Hematopoietic multipotent progenitor cell treated with erythropoietin and hydrocortisone succinate and interleukin-3 and kit ligand, for 4 days (in vitro differentiated cells): ENCODE measurements at regions not wholly inside any gene's neighbourhood (a gene's known extent, or its start where the extent isn't known, plus 50 kb on each side); places are given as distances from the start of the nearest gene placed in this dataset.

Experiments
- DNase-seq: peaks from one replicate; pipeline ENCODE4 v3.0.0-alpha.2; 2015

DNA sequence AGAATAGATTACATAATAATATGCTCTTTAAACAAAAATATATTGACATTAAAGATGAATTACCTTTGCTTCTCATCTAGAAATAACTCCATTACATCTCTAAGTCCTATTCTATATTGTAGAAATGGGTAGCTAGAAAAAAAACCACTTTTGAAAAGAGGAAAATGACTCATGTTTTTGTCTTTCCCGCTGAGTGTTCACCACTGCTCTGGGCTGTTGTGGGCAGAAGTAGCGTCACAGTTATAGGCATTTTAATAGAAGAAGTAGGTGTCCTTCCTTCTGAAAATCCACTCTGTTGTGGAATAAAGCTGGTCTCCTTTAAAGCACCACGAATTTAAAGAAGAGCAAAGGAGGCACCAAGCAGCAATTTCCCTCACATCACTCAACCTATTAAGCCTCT, 117.6 kb upstream of the NFE2L3 start:
- peak; percentile 27 for DNase-seq

GRCh38 chr7:26035552-26035951, 116.4 kb upstream of the NFE2L3 start:
- DNase-seq, result no peak

DNA sequence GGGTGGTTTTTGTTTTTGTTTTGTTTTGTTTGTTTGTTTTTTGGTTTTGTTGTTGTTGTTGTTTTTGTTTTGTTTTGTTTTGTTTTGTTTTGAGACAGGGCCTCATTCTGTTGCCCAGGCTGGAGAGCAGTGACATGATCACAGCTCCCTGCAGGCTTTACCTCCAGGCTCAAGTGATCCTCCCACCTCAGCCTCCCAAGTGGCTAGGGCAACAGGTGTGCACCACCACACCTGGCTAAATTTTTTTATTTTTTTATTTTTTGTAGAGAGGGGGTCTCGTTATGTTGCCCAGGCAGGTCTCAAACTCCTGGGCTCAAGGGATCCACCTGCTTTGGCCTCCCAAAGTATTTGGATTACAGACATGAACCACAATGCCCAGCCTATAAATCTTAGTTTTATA, 115.9 kb upstream of the NFE2L3 start:
- DNase-seq, result no peak

GRCh38 chr7:26038201-26038990, 113.6 kb upstream of the NFE2L3 start:
- no peak for DNase-seq

- DNase-seq, result no peak
These were observed 111.9 kb upstream of the NFE2L3 start for GRCh38 chr7:26040085-26040484.

GRCh38 chr7:26042237-26042636, 109.8 kb upstream of the NFE2L3 start:
- no peak for DNase-seq

GRCh38 chr7:26043801-26044200, 108.2 kb upstream of the NFE2L3 start:
- no peak for DNase-seq

- no peak for DNase-seq
These were observed 107.7 kb upstream of the NFE2L3 start for GRCh38 chr7:26044320-26044719.

DNA sequence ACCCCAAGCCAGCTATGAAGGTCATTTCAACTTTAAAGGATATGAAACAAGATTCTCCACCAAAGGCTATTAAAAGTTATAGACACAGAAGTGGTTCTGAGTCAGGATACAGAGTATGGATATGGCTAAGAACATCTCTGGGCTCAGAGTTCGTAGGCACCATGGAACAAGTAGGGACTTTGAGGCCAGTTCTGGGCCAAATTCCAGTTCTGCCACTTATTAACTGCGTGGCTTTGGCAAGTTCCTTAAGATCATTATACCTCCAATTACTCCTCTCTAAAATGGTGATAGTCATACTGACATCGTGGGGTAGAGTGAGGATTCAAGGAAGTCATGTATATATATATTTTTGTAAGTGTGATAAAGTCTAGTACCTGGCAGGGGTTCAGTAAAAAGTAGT, 105.8 kb upstream of the NFE2L3 start:
- no peak for DNase-seq

GRCh38 chr7:26046878-26047277, 105.1 kb upstream of the NFE2L3 start:
- DNase-seq, result no peak

DNA sequence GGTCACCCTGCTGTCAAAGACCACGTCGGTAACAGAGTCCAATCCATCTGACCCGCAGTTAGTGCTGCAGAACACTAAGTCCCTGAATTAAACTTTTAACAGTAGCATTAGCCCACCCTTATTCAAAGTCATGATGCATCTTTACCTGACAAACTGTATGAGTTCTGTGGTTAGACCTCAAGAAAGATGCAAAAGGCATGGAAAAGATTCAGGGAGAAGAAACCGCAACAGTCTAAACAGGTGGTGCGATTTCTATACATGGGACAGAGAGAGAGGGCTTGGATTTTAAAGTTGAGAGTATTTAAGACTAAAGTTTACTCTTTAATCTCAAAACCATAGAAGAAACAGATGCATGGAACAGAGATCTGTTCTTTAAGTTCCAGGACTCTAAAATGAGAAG, 103.3 kb upstream of the NFE2L3 start:
- DNase-seq, result no peak

- DNase-seq, result no peak
These were observed 102.9 kb upstream of the NFE2L3 start for GRCh38 chr7:26049081-26049480.

GRCh38 chr7:26051021-26051420, 101.0 kb upstream of the NFE2L3 start:
- DNase-seq, result peak; percentile 48

DNA sequence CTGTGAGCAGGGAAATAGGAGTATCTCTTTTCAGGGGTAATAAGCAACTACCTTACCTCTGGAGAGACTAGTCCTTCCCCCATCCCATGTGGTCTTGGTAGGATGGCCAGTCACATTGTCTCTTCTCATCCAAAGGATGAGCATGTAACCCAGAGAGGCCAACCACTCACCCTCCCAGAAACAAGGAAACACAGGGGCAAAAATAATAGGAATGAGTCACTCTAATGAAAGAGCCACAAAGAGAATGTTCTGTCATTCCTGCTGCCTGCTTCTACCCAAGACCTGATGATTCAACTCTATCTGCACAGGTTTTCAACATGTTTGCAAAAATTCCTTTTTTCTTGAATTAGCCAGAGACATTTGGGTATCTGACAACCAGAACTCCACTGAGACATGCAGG, 99.3 kb upstream of the NFE2L3 start:
- no peak for DNase-seq

DNA sequence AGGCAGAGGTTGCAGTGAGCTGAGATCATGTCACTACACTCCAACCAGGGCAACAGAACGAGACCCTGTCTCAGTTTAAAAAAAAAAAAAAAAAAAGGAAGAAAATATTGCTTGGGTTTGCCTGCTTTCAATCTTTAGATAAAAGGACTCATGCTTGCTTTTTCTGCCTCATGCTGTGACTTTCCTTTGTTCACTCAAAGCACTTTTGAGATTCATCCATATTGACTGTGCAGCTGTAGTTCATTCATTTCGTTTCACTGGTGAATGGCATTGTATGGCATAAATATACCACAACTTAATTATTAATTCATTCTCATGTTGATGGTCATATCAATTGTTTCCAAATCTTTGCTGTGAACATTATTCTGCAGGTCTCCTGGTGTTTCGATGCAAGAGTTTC, 97.6 kb upstream of the NFE2L3 start:
- DNase-seq, result no peak

- DNase-seq, result no peak
These were observed 96.8 kb upstream of the NFE2L3 start for GRCh38 chr7:26055241-26055640.

- peak; percentile 13 for DNase-seq
These were observed 91.0 kb upstream of the NFE2L3 start for GRCh38 chr7:26060733-26061677.

DNA sequence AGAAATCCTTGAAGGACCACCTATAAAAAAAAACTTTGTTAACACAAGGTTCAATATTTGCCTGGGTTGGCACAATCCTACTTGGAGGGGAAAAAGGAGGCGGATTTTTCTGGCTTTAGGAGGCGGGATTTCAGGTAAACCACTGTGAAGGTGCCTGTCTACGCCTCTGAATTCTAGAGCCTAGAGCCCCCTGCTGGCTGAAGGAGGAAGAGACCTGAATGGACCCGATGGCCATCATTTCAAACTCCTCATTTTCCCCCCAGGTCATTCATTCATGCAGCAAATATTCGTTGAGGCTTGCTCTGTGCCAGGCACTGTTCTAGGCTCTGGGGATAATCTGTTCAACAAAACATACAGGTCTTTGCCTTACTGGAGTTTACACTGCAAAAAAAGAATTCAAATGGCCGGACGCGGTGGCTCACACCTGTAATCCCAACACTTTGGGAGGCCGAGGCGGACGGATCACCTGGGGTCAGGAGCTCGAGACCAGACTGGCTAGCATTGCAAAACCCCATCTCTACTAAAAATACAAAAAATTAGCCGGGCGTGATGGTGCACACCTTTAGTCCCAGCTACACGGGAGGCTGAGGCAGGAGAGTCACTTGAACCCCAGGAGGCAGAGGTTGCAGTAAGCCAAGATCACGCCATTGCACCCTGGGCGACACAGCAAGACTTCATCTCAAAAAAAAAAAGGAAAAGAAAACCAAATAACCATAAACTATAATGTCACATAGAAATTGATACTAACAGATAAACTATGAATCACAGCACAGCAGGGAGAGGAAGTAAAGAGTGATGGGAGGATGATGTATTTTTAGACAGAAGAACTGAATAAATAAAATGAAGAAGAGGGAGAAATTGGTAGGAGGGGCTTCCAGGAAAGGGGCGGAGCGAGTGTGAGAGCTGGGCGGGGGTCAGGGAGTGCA, 90.1 kb upstream of the NFE2L3 start:
- DNase-seq, result peak; percentile 79

DNA sequence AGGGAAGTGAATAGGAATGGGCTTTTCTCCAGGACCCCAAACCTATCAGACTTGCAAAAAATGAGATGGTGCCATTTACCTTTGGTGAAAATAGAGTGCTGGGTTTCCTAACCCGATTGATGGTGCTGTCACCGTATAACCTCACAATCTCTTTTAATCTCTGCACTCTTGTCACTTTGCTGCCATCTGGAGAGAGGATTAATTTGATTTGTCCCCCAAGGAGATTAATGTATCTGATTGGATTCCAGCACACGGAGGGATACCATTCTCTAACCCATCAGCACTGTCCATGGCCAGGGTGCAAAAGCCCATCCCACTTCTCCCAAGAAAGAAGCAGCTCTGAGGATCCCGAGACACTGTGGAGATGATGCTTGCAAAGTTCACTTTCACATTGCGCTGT, 86.3 kb upstream of the NFE2L3 start:
- no peak for DNase-seq

- DNase-seq, result no peak
These were observed 85.3 kb upstream of the NFE2L3 start for GRCh38 chr7:26066736-26067135.

- DNase-seq, result no peak
These were observed 81.7 kb upstream of the NFE2L3 start for GRCh38 chr7:26070290-26070689.

DNA sequence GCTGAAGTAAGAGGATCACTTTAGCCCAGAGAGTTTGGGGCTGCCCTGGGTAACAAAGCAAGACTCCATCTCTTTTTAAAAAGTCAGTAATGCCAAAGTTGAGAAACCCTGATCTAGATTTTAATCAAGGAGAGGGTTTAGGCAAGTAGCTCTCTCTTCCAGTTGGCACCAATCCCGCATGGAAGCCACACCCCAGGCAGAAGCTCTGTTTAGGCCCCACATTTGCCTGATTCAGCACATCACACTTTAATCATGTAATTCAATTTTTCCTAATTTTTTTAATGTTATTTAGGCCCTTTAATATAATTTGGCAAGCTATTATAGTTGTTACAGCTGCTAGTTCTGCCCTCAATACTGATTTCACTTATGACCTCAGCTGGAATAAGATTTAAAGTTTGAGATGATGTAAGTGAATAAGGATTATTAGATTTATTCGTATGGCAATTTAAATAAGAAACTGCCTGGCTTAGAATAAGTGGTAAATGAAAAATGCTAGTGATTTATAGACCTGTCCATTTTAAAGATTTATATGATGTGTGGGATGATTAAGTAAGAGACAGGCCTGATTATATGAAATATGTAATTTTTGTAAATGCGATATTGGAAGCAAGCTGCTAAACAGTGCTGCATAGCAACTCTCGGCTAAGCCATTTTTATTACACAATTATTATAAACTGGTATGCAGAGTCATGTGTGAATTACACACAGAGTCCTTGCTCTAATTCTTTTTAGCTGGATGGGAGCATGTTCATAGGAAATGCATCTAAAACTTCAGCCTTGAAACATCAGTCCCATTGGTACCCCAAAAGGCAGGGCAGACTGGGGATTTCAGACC, 80.2 kb upstream of the NFE2L3 start:
- DNase-seq, result no peak
